DND-41 (cell line): ENCODE measurements at regions not wholly inside any gene's neighbourhood (a gene's known extent, or its start where the extent isn't known, plus 50 kb on each side); places are given as distances from the start of the nearest gene placed in this dataset.

Source experiments
- ATAC-seq: fragments of 200-7000 bp; cut with Tn5 transposase; 3 replicates; pipeline ENCODE4 v1.9.1; 2021; ENCODE audit warnings: low read depth; ENCODE audit not compliant: insufficient read depth
- DNase-seq: peaks from one replicate; pipeline ENCODE4 v3.0.0-alpha.2; 2020
- H2AFZ ChIP-seq: 2 replicates; pipeline ENCODE4 v1.6.0; 2012; ENCODE audit warnings: low read depth, low read length
- H3K27ac ChIP-seq: 2 replicates; pipeline ENCODE4 v1.5.1; 2012; ENCODE audit warnings: low read length, inconsistent platforms
- H3K27me3 ChIP-seq: fragments of 200-600 bp; sonication (generic); 2 replicates; pipeline ENCODE4 v1.6.0; 2012; ENCODE audit warnings: low read length, mild to moderate bottlenecking, inconsistent platforms; ENCODE audit not compliant: insufficient read depth, poor library complexity
- H3K36me3 ChIP-seq: 2 replicates; pipeline ENCODE4 v1.5.1; 2012; ENCODE audit warnings: low read length, inconsistent platforms; ENCODE audit not compliant: insufficient read depth
- H3K4me1 ChIP-seq: 2 replicates; pipeline ENCODE4 v1.5.1; 2012; ENCODE audit warnings: mild to moderate bottlenecking, low read length; ENCODE audit not compliant: insufficient read depth
- H3K4me2 ChIP-seq: 2 replicates; pipeline ENCODE4 v1.6.0; 2012; ENCODE audit warnings: mild to moderate bottlenecking, moderate library complexity, low read length, inconsistent platforms; ENCODE audit not compliant: insufficient read depth
- H3K4me3 ChIP-seq, 2 experiments: fragments of 200-600 bp in 1 of 2; shearing (Covaris generic) in 1 of 2; 2 replicates each; pipeline ENCODE4 v1.5.1; 2012 to 2016; ENCODE audit warnings: inconsistent platforms in 2 of 2, low read length in 2 of 2, mild to moderate bottlenecking in 2 of 2, low read depth in 1 of 2, moderate library complexity in 1 of 2
- H3K79me2 ChIP-seq: 2 replicates; pipeline ENCODE4 v1.6.0; 2012; ENCODE audit warnings: low read length, inconsistent platforms; ENCODE audit not compliant: insufficient read depth
- H3K9ac ChIP-seq: 2 replicates; pipeline ENCODE4 v1.6.0; 2012; ENCODE audit warnings: low read depth, mild to moderate bottlenecking, inconsistent platforms, low read length, moderate library complexity
- H3K9me3 ChIP-seq: 2 replicates; pipeline ENCODE4 v1.5.1; 2012; ENCODE audit warnings: low read length, moderate library complexity, mild to moderate bottlenecking, inconsistent platforms; ENCODE audit not compliant: insufficient read depth, severe bottlenecking
- H4K20me1 ChIP-seq: 2 replicates; pipeline ENCODE4 v1.6.0; 2012; ENCODE audit warnings: low read length; ENCODE audit not compliant: insufficient read depth
- CTCF ChIP-seq: IDR thresholded peaks from 2 replicates; pipeline ENCODE4 v1.5.1; 2012; ENCODE audit warnings: borderline replicate concordance, low read length, moderate library complexity, mild to moderate bottlenecking; ENCODE audit not compliant: poor library complexity, severe bottlenecking; ENCODE audit errors: extremely low read depth
- EZH2 ChIP-seq: IDR thresholded peaks from 3 replicates; pipeline ENCODE4 v1.6.1; 2012; ENCODE audit warnings: borderline replicate concordance, low read depth, mild to moderate bottlenecking, moderate library complexity, low read length, inconsistent platforms; ENCODE audit not compliant: severe bottlenecking

DNA sequence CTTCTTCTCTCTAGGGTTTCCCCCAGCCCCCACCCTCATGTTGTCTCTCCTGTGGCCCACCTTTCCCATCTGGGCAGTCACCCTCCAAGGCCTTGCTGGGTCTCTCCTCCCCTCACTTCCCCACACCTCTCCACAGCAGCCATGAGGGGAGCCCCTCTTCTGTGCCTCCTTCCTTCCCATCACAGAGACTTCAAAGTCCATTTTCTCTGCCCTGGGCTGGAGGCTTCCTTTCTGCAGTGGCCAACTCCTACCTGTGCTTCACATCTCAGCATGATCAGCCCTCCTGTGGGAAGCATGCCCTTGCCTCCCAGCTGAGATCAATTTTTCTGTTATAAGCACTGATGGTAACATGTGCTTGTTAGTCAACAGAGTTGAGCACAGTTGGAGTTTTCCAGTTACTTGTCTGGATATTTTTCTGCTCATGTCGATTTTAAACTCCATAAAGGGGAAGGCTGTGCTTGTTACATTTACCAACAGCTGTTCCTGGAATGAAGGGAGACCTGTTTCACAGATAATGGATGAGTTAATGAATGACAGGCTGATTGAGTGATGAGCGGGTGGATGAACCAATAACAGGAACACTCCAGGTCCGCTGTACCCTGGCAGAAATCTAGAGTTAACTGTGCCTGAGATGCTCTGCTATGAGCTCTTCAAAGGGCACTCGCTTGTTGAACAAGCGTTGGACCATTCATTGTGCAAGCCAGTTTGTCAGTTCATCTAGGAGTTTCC, 71.4 kb upstream of the PRSS58 start:
- Histone ChIP-seq H3K27ac (no peak overlapping the region), H3K36me3 (no peaks in the 10 kb centered on the region), H3K4me1 (peaks cover 4% of the 10 kb centered on the region), H3K4me2 (no peak overlapping the region), H3K9ac (no peak overlapping the region), H2AFZ (no peak overlapping the region), H3K79me2 (no peaks in the 10 kb centered on the region), H3K9me3 (no peaks in the 10 kb centered on the region), H4K20me1 (no peaks in the 10 kb centered on the region), H3K4me3 (no peak overlapping the region), H3K27me3 (no peaks in the 10 kb centered on the region)
- TF ChIP-seq EZH2: no peak
- no peak for TF ChIP-seq CTCF
- DNase-seq: no peak
- ATAC-seq: peak; percentile 15; the same call in 1 of the 3 replicates

DNA sequence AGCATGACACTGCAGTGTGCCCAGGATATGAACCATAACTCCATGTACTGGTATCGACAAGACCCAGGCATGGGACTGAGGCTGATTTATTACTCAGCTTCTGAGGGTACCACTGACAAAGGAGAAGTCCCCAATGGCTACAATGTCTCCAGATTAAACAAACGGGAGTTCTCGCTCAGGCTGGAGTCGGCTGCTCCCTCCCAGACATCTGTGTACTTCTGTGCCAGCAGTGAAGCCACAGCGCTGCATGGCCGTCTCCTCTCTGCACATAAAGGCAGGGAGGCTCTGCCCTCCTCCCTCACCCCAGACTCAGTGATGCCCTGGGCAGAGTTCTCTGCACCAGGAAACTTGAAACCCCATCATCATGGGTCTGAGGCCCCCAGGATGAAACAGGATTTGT, 70.7 kb upstream of the PRSS58 start:
- Histone ChIP-seq H3K79me2 (no peaks in the 10 kb centered on the region), H3K9me3 (no peaks in the 10 kb centered on the region), H4K20me1 (no peaks in the 10 kb centered on the region), H3K27me3 (no peaks in the 10 kb centered on the region), H3K36me3 (no peaks in the 10 kb centered on the region), H3K4me2 (no peak overlapping the region), H3K9ac (no peak overlapping the region), H2AFZ (no peak overlapping the region), H3K27ac (no peak overlapping the region), H3K4me3 (no peak overlapping the region), H3K4me1 (peaks cover 10% of the 10 kb centered on the region)
- TF ChIP-seq EZH2: no peak
- TF ChIP-seq CTCF: no peak
- DNase-seq: no peak
- peak; percentile 10; the same call in 1 of the 3 replicates for ATAC-seq

- Histone ChIP-seq H2AFZ (no peak overlapping the region), H3K4me3 (no peak overlapping the region), H3K4me1 (peaks cover 13% of the 10 kb centered on the region), H3K4me2 (no peak overlapping the region), H4K20me1 (no peaks in the 10 kb centered on the region), H3K79me2 (no peaks in the 10 kb centered on the region), H3K27me3 (no peaks in the 10 kb centered on the region), H3K9me3 (no peaks in the 10 kb centered on the region), H3K36me3 (no peaks in the 10 kb centered on the region), H3K9ac (no peak overlapping the region), H3K27ac (no peak overlapping the region)
- DNase-seq: no peak
- no peak for ATAC-seq
- TF ChIP-seq EZH2 (no peak), CTCF (no peak)
These were observed 70.0 kb upstream of the PRSS58 start for GRCh38 chr7:142327628-142328405.
